ENCODE measurements at regions not wholly inside any gene's neighbourhood (a gene's known extent, or its start where the extent isn't known, plus 50 kb on each side); places are given as distances from the start of the nearest gene placed in this dataset.
"Not testable (repeated sequence)": the region's sequence is repeated elsewhere in the genome, so short reads cannot be mapped to it uniquely, and the experiment has no call there.

DNA sequence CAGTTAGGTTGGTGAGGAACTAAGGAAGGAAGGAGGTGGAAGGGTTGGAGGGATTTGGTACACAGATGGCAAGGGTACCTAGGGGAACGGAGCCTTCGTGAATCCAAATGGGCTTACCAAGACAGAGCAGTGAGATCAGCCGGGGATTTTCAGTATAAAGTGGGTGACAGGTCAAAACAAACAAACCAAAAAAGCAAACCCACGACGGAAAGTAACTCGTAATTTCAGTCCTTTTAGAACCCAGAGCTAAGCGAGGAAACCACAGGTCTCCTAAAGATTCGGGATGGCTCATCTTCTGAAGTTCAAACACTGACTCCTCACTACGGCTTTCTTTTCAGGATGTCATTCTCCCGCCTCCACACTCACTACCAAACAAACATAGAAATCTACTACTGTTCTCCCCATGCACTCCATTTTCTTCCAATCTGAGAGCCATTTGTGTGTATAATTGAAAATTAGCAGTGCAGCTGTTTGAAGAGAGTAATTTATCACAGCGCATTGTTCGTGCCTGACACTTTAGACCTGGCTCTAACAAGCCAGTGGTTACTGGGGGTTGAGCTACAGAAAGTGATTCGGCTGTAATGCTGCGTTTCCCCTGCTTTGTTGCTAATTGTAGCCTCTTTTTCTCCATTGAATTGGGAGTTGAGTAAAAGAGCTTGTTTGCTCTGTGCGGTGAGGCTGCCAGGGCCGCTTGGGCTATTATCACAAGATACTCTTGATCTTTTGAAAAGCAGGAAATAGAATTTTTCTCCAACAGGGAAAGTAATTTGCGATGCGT lies 64.7 kb upstream of the CCDC39 start:
- peak; percentile 52 for DNase-seq

DNA sequence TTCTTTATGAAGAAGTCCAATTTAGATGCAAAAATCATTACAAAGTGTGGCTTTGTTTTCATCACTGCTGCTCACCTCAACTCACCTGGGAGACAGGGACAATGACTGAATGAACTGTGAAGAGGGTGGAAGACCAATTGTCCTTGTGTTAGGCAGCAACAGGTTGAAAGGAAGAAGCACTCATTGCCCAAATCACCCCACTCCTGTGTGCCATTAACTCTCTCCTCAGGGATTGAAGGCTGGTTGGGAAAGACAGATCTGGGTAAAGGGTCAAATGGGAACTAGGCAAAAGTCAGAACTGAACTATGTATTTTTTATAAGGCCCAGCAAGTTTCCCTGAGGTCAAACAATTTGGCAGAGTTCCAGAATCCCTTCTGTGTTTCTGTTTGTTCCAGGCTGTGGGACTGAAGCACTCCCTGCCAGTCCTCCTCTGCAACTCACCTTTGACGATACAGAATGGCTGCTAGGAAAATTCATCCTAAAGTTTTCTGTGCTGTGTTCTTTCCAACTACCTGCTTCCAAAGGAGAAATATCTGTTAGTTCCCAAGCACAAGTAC lies 68.6 kb upstream of the CCDC39 start:
- peak; percentile 49 for DNase-seq

- DNase-seq = no peak
These were observed 70.0 kb upstream of the CCDC39 start for GRCh38 chr3:180749322-180749721.

GRCh38 chr3:180749796-180750195 lies 70.5 kb upstream of the CCDC39 start:
- no peak for DNase-seq

DNA sequence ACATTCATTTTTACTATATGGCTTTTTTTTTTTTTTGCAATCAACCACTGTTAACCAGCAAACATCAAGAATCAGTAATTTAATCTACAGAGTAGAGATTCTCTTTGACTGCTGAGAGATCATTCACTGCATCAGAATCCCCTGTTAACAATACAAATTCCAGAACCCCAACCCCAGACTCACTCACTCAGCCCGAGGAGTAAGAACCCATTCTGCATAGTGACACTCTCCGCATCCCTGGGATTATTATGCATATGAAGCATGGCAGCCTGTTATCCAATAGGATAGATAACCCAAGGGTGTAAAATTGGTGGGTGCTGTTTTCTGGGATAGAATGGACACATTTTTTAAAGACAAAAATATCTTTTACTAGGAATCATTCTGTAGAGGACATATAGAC lies 76.3 kb upstream of the CCDC39 start:
- DNase-seq = no peak

DNA sequence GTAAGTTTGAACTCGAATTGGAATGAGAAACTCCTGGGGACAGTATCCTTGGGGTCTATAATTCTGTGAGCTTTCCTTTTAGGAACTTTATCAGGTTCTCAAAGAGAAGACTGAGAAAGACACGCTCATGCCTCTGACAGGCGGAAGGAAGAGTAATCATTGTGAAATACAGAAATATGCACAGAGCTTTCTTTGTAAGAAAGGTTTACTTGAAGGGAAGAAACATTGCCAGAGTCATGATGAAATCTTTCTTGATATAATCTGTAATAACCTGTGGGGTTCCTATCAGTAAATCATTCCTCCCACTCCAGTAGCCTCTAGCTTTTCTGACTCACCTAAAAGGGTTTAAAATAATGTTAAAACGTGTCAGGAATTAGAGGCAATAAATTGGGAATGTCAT lies 83.6 kb upstream of the CCDC39 start:
- no peak for DNase-seq

- DNase-seq = no peak
These were observed 85.2 kb upstream of the CCDC39 start for GRCh38 chr3:180764481-180764880.

DNA sequence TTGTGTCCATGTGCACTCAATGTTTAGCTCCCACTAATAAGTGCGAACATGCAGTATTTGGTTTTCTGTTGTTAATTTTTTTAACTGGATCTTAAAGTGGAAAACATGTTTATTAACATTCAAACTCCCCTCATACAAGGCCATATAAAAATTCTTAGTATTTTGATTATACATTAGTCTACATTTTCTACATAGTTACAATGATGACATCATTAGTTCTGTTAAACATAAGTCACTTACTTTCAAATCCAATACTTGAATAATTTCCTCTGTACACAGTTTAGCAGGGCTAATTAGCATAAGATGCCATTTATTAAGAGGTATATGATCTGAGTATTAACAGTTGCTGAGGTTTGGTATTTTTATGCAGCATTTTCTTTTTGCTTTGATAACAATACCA lies 91.3 kb upstream of the CCDC39 start:
- DNase-seq = no peak

DNA sequence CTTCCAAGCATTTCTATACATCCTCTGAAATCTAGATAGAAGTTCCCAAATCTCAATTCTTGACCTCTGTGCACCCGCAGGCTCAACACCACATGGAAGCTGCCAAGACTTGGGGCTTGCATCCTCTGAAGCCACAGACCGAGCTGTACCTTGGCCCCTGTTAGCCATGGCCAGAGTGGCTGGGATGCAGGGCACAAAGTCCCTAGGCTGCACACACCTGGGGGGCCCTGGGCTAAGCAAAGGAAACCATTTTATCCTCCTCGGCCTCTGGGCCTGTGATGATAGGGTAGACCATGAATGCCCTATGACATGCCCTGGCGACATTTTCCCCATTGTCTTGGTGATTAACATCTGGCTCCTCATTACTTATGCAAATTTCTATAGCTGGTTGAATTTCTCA lies 97.1 kb upstream of the CCDC39 start:
- DNase-seq = no peak

- no peak for DNase-seq
These were observed 103.1 kb upstream of the CCDC39 start for GRCh38 chr3:180782195-180782984.

- not testable (repeated sequence) for DNase-seq
These were observed 106.9 kb upstream of the CCDC39 start for GRCh38 chr3:180786227-180786626.

- no peak for DNase-seq
These were observed 110.5 kb upstream of the CCDC39 start for GRCh38 chr3:180789774-180790173.

GRCh38 chr3:180798197-180798596 lies 114.3 kb upstream of the FXR1 start:
- no peak for DNase-seq

DNA sequence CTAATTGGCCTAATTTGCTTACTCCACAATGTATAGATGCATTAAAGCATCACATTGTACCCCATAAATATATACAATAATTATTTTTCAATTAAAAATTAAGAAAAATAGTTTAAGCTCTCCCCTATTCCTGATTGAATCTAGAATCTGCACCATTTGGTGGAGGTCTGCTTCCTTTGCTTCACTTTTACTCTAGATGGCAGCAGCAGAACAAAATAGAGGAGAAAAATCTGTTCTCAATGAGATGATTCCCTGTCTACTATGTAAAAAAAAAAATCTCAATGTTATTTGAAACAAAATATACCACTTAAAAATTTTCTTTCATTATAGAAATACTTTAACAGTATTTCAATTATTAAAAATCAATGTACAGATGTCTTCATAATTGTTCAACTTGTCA lies 109.6 kb upstream of the FXR1 start:
- DNase-seq = peak; percentile 38

GRCh38 chr3:180804916-180805315 lies 107.6 kb upstream of the FXR1 start:
- DNase-seq = no peak

DNA sequence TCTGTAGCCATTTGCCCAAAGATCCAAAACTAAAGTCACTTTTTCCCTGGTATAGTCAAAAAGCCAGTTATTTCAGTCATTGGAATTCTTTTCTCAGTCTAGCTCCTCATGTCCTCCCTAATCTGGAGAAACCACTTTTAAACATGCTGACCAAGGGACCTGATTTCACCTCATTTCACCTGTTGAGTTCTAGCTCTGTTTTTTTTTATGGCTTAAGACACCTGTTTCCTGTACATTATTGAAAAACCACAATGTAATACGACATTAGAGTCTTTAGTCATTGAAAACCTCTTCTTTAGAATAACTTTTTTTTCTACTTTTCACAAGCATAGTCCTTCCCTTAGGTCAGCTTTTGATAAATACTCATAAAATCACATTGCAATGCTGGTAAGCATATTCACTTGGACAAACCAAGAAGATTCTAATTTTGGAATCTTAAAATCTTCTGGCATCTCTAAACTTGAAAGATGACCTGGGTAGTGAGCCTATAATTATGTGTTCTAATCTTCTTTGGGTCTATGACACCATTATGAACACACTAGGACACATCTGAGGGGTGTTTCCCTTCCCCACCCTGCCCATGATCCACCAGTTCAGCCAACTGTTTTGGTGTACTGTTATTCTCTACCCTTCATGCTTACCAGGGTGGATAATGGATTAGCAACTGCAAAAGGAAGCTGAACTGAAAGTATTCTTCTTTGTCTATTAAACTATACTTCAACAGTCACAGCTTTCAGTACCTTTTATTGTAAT lies 103.5 kb upstream of the FXR1 start:
- DNase-seq = no peak

- DNase-seq = no peak
These were observed 92.1 kb upstream of the FXR1 start for GRCh38 chr3:180820400-180820799.

- no peak for DNase-seq
These were observed 86.5 kb upstream of the FXR1 start for GRCh38 chr3:180825964-180826363.

DNA sequence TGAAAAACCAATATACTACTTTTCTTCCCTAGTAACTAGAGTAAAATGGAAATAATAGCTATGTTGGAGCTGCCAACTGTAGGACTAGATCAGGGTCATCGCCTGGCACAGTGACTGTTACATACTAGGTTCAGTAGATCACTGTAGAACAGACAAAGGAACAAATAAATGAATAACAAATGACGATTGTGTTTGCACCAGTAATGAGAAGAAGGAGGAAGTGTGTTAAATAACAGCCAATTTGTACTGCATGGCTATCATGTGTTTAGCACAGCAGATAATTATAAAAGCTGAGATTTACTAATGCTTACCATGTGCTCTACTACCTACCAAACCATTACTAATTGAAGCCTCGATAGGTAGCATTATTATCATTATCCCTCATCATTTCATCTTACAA lies 85.3 kb upstream of the FXR1 start:
- no peak for DNase-seq

GRCh38 chr3:180828001-180828720 lies 84.3 kb upstream of the FXR1 start:
- DNase-seq = no peak

DNA sequence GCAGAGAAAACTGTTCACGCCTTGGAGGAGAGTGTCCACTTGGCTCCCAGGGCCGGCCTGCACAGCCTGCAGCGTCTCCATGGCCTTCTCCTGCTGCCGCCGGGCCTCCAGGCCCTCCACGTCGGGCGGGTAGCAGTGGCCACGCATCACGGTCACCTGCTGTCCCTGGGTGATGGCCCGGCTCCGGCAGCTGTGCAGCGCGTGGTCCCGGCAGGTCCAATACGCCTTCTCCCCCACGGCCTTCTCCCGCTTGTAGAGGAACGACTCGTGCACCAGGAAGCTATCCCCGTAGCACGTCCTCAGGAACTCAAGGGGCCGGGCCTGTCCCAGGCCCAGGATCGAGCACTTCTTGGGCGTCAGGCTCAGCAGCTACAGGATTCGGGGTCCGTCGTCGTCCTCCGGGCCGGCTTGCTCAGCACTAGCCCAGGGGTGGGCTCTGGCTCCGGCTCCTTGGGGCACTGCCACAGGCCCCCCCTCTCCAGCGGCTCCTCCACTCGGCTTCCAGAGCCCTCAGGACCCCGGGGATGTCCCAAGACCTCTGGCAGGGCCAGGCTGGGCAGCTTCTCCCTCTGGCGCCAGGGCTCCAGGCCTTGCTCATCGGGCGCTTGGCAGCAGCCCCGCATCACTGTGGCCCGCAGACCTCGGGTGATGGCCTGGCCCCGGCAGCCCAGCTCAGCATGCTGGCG lies 83.6 kb upstream of the FXR1 start:
- no peak for DNase-seq

All from NCI-H510A treated with DMSO at 0.1 percent for 48 hours (cell line).